Peyer's patch (tissue), 4 donors: ENCODE measurements at regions not wholly inside any gene's neighbourhood (a gene's known extent, or its start where the extent isn't known, plus 50 kb on each side); places are given as distances from the start of the nearest gene placed in this dataset.

Experiments used
- POLR2A ChIP-seq, 2 donors: fragments of 450-650 bp; IDR thresholded peaks; one replicate each; pipeline ENCODE4 v1.5.1; 2017; ENCODE audit warnings: antibody characterized with exemption in 2 of 2, mild to moderate bottlenecking in 2 of 2, moderate library complexity in 2 of 2
- TF ChIP-seq, protein P1 (sequence below), 6 experiments: fragments of 450-650 bp in 4 of 6; fragments of 200-600 bp in 2 of 6; sonication (generic) in 1 of 6; IDR thresholded peaks; one replicate each; pipeline ENCODE4 v1.5.1; 2017 to 2019; ENCODE audit warnings: antibody characterized with exemption in 6 of 6, mild to moderate bottlenecking in 3 of 6, moderate library complexity in 1 of 6

GRCh38 chr13:50460358-50460757 lies 383.1 kb downstream of the DLEU7 start:
- TF ChIP-seq, protein P1, sequence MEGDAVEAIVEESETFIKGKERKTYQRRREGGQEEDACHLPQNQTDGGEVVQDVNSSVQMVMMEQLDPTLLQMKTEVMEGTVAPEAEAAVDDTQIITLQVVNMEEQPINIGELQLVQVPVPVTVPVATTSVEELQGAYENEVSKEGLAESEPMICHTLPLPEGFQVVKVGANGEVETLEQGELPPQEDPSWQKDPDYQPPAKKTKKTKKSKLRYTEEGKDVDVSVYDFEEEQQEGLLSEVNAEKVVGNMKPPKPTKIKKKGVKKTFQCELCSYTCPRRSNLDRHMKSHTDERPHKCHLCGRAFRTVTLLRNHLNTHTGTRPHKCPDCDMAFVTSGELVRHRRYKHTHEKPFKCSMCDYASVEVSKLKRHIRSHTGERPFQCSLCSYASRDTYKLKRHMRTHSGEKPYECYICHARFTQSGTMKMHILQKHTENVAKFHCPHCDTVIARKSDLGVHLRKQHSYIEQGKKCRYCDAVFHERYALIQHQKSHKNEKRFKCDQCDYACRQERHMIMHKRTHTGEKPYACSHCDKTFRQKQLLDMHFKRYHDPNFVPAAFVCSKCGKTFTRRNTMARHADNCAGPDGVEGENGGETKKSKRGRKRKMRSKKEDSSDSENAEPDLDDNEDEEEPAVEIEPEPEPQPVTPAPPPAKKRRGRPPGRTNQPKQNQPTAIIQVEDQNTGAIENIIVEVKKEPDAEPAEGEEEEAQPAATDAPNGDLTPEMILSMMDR (IDR thresholded peaks at IDR 0.05), result no peak
- no peak for TF ChIP-seq POLR2A (IDR thresholded peaks at IDR 0.05)
